ENCODE measurements at regions not wholly inside any gene's neighbourhood (a gene's known extent, or its start where the extent isn't known, plus 50 kb on each side); places are given as distances from the start of the nearest gene placed in this dataset.
"Not testable (repeated sequence)": the region's sequence is repeated elsewhere in the genome, so short reads cannot be mapped to it uniquely, and the experiment has no call there.

- H3K27me3 ChIP-seq (replicated peaks in 1 of 4; ENCODE audit: control extremely low read depth in 1 of 4, control insufficient read depth in 3 of 4, insufficient read depth in 4 of 4, low read length in 3 of 4); DNase-seq; intact Hi-C loops (cut with micrococcal nuclease); H3K4me3 Mint-ChIP-seq; H4K20me1 ChIP-seq (ENCODE audit: control insufficient read depth, insufficient read depth, low read length, poor library complexity, severe bottlenecking); H3K27ac Mint-ChIP-seq; H3K27me3 Mint-ChIP-seq; H3K79me2 ChIP-seq (ENCODE audit: control insufficient read depth, insufficient read depth, low read length); H3K4me3 ChIP-seq (ENCODE audit: control extremely low read depth in 1 of 5, extremely low read depth in 1 of 5, insufficient read depth in 1 of 5, low read depth in 2 of 5, low read length in 4 of 5); H3K9me3 Mint-ChIP-seq (ENCODE audit: insufficient read depth); POLR2A ChIA-PET; H3K36me3 ChIP-seq (replicated peaks in 1 of 2; ENCODE audit: control extremely low read depth in 1 of 2, control insufficient read depth in 1 of 2, extremely low read depth in 1 of 2, insufficient read depth in 2 of 2, low read length in 1 of 2); ATAC-seq (ENCODE audit: low read depth); H3K4me2 ChIP-seq (replicated peaks; ENCODE audit: low read depth, low read length, poor library complexity, severe bottlenecking); H2AFZ ChIP-seq (ENCODE audit: insufficient read depth, low read depth, low read length, poor library complexity, severe bottlenecking); H3K9me3 ChIP-seq (ENCODE audit: control extremely low read depth in 1 of 3, control insufficient read depth in 2 of 3, insufficient read depth in 1 of 3, low read length in 2 of 3); H3K4me1 ChIP-seq (ENCODE audit: control insufficient read depth in 2 of 2, insufficient read depth in 2 of 2, low read length in 2 of 2); H3K4me1 Mint-ChIP-seq; H3K27ac ChIP-seq (ENCODE audit: low read length in 2 of 2); H3K9ac ChIP-seq (ENCODE audit: low read length): not testable (repeated sequence)
- CTCF ChIA-PET, result interaction anchor here (0.7 kb wide), 1 partner anchor 65 kb away, joined by 5 read pairs; no protein-coding TSS in a partner anchor
- no CpG with 5 or more reads among the region's 1 CpG for WGBS (ENCODE audit: insufficient coverage)
Observed at GRCh38 chr21:28836588-28836987, 156.1 kb downstream of the LTN1 start.

DNA sequence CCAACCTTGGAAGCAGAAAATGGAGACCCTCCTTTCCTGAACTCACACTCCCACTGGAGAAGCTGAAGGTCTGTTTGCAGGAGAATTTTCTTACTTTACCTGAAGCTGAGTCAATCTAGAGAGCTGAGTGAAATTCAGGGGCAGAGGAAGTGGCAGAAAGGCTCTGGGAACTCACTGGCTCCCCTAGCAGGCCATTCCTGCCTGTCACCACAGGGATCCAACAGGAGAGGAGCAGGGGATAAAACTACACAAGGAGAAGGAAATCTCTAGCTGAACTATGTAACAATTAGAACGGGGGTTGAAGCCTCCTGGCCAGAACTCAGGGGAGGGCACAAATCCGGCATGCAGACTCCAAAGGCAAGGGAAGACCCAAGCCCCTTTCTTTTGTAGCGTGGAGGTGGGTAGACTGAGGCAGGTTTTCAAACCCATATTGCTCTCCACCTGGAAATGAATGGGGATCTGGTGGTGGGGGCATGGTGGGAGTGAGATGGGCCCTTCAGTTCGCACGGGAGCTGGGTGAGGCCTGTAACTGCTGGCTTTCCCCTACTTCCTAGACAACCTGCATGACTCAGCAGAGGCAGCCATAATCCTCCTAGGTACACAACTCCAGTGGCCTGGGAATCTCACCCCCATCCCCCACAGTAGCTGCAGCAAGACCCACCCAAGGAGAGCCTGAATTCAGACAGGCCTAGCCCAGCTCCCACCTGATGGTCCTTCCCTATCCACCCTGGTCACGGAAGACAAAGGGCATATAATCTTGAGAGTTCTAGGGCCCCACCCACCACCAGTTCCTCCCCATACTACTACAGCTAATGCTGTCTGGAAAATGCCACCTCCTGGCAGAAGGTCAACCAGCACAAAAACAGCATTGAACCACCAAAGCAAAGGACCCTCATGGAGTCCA, 158.1 kb downstream of the LTN1 start:
- H3K9me3 Mint-ChIP-seq (ENCODE audit: insufficient read depth), result peaks cover 6% of the 10 kb centered on the region
- no peak overlapping the region for H3K27ac ChIP-seq (ENCODE audit: low read length in 2 of 2)

More for the DNA sequence above, 158.1 kb downstream of the LTN1 start:
- no peak for ATAC-seq (ENCODE audit: low read depth)
- Histone ChIP-seq H2AFZ (ENCODE audit: insufficient read depth, low read depth, low read length, poor library complexity, severe bottlenecking) (no peak overlapping the region), H4K20me1 (ENCODE audit: control insufficient read depth, insufficient read depth, low read length, poor library complexity, severe bottlenecking) (no peaks in the 10 kb centered on the region), H3K4me3 (ENCODE audit: control extremely low read depth in 1 of 5, extremely low read depth in 1 of 5, insufficient read depth in 1 of 5, low read depth in 2 of 5, low read length in 4 of 5) (no peak overlapping the region), H3K4me2 (replicated peaks; ENCODE audit: low read depth, low read length, poor library complexity, severe bottlenecking) (no peak overlapping the region), H3K27me3 (replicated peaks in 1 of 4; ENCODE audit: control extremely low read depth in 1 of 4, control insufficient read depth in 3 of 4, insufficient read depth in 4 of 4, low read length in 3 of 4) (no peaks in the 10 kb centered on the region), H3K4me1 (ENCODE audit: control insufficient read depth in 2 of 2, insufficient read depth in 2 of 2, low read length in 2 of 2) (no peaks in the 10 kb centered on the region), H3K79me2 (ENCODE audit: control insufficient read depth, insufficient read depth, low read length) (no peaks in the 10 kb centered on the region), H3K9me3 (ENCODE audit: control extremely low read depth in 1 of 3, control insufficient read depth in 2 of 3, insufficient read depth in 1 of 3, low read length in 2 of 3) (no peaks in the 10 kb centered on the region), H3K36me3 (replicated peaks in 1 of 2; ENCODE audit: control extremely low read depth in 1 of 2, control insufficient read depth in 1 of 2, extremely low read depth in 1 of 2, insufficient read depth in 2 of 2, low read length in 1 of 2) (no peaks in the 10 kb centered on the region), H3K9ac (ENCODE audit: low read length) (no peak overlapping the region)
- peaks cover 3% of the 10 kb centered on the region for H3K4me1 Mint-ChIP-seq
- ChIA-PET CTCF (no interaction called here), POLR2A (no interaction called here)
- TF ChIP-seq, protein P1, sequence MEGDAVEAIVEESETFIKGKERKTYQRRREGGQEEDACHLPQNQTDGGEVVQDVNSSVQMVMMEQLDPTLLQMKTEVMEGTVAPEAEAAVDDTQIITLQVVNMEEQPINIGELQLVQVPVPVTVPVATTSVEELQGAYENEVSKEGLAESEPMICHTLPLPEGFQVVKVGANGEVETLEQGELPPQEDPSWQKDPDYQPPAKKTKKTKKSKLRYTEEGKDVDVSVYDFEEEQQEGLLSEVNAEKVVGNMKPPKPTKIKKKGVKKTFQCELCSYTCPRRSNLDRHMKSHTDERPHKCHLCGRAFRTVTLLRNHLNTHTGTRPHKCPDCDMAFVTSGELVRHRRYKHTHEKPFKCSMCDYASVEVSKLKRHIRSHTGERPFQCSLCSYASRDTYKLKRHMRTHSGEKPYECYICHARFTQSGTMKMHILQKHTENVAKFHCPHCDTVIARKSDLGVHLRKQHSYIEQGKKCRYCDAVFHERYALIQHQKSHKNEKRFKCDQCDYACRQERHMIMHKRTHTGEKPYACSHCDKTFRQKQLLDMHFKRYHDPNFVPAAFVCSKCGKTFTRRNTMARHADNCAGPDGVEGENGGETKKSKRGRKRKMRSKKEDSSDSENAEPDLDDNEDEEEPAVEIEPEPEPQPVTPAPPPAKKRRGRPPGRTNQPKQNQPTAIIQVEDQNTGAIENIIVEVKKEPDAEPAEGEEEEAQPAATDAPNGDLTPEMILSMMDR (IDR thresholded peaks at IDR 0.05), result no peak
- no peak for TF ChIP-seq EZH2 (IDR thresholded peaks at IDR 0.05; ENCODE audit: borderline replicate concordance, insufficient read depth, low read depth, low read length, poor library complexity, severe bottlenecking)
- H3K4me3 Mint-ChIP-seq, result no peak overlapping the region
- no peak for DNase-seq
- H3K27ac Mint-ChIP-seq, result no peak overlapping the region
- 86% methylated on average over 2 of the region's 6 CpGs for WGBS (ENCODE audit: insufficient coverage)
- H3K27me3 Mint-ChIP-seq, result no peaks in the 10 kb centered on the region
- intact Hi-C loops (cut with micrococcal nuclease), result no loop called here
